ENCODE measurements at regions not wholly inside any gene's neighbourhood (a gene's known extent, or its start where the extent isn't known, plus 50 kb on each side); places are given as distances from the start of the nearest gene placed in this dataset.

- Histone ChIP-seq H3K36me3 (ENCODE audit: control insufficient read depth, insufficient read depth, low read length) (no peaks in the 10 kb centered on the region), H3K4me2 (ENCODE audit: low read depth, low read length) (no peak overlapping the region), H3K4me1 (ENCODE audit: control insufficient read depth, insufficient read depth, low read length) (no peaks in the 10 kb centered on the region), H3K4me3 (ENCODE audit: insufficient read depth, low read depth, low read length) (no peak overlapping the region), H3K18ac (ENCODE audit: low read depth, low read length) (no peak overlapping the region), H2BK15ac (ENCODE audit: low read depth, low read length) (no peak overlapping the region), H4K8ac (ENCODE audit: low read depth in 2 of 2, low read length in 2 of 2) (no peak overlapping the region), H2AK5ac (ENCODE audit: low read depth, low read length) (no peak overlapping the region), H2BK20ac (ENCODE audit: low read depth, low read length) (no peak overlapping the region), H3K79me1 (ENCODE audit: low read depth in 1 of 2, low read length in 2 of 2) (no peaks in the 10 kb centered on the region), H2BK5ac (ENCODE audit: low read depth, low read length, poor library complexity, severe bottlenecking) (no peak overlapping the region), H3K4ac (ENCODE audit: low read depth, low read length) (no peak overlapping the region), H3K9me1 (ENCODE audit: insufficient read depth, low read length) (no peaks in the 10 kb centered on the region), H4K5ac (ENCODE audit: low read depth, low read length) (no peak overlapping the region), H3K23ac (ENCODE audit: low read depth, low read length) (no peak overlapping the region), H3K9ac (ENCODE audit: low read depth, low read length) (no peak overlapping the region), H4K20me1 (ENCODE audit: insufficient read depth, low read length) (no peaks in the 10 kb centered on the region), H4K91ac (ENCODE audit: insufficient read depth, low read depth, low read length) (no peak overlapping the region), H3K27ac (ENCODE audit: insufficient read depth, low read length) (no peak overlapping the region), H2AK9ac (replicated peaks; ENCODE audit: low read depth, low read length, poor library complexity) (no peak overlapping the region), H3K56ac (ENCODE audit: extremely low read depth, insufficient read depth, low read length) (no peak overlapping the region), H3K27me3 (ENCODE audit: control insufficient read depth, insufficient read depth, low read length) (no peaks in the 10 kb centered on the region), H2AFZ (replicated peaks; ENCODE audit: low read length, poor library complexity) (no peak overlapping the region), H3K14ac (replicated peaks; ENCODE audit: low read depth, low read length) (no peak overlapping the region), H3K9me3 (ENCODE audit: control insufficient read depth, insufficient read depth, low read length) (peaks cover 36% of the 10 kb centered on the region), H2BK120ac (ENCODE audit: low read depth, low read length) (no peak overlapping the region)
- dilution Hi-C loops (cut with HindIII; ENCODE audit: low sequenced_read_pairs, unreplicated experiment): no loop called here
- BruUV-seq (replicated peaks): no TSS peak
- intact Hi-C loops (cut with micrococcal nuclease): no loop called here
- no peak for DNase-seq
- no CpG with 5 or more reads among the region's 6 CpGs for WGBS, 2 experiments (ENCODE audit: extremely low coverage in 2 of 2, insufficient read length in 1 of 2)
- in situ Hi-C loops (cut with MboI; ENCODE audit: low sequenced_read_pairs): no loop called here
- TF ChIP-seq SMC3 (IDR thresholded peaks at IDR 0.05; ENCODE audit: low read depth, low read length): no peak
- no peak for TF ChIP-seq ELK1 (IDR thresholded peaks at IDR 0.05; ENCODE audit: borderline replicate concordance, low read depth, low read length)
- no peak for TF ChIP-seq POLR2A (IDR thresholded peaks at IDR 0.05; ENCODE audit: low read depth, low read length)
- TF ChIP-seq USF2 (IDR thresholded peaks at IDR 0.05; ENCODE audit: low read depth, low read length): no peak
- TF ChIP-seq RFX5 (IDR thresholded peaks at IDR 0.05; ENCODE audit: low read depth, low read length): no peak
- TF ChIP-seq MAFK (IDR thresholded peaks at IDR 0.05; ENCODE audit: low read depth, low read length): no peak
- POLR2A ChIA-PET (ENCODE audit: unreplicated experiment): no interaction called here
- ATAC-seq (ENCODE audit: low read depth): no peak
- CTCF ChIA-PET: no interaction called here
Measured at GRCh38 chr16:79361132-79361751, 239.3 kb downstream of the MAF start.
